Brain microvascular endothelial cell (primary cell): ENCODE measurements at regions not wholly inside any gene's neighbourhood (a gene's known extent, or its start where the extent isn't known, plus 50 kb on each side); places are given as distances from the start of the nearest gene placed in this dataset.
A peak's percentile ranks its signal among the peaks of the same experiment; 100 is the strongest.
"Not testable (repeated sequence)": the region's sequence is repeated elsewhere in the genome, so short reads cannot be mapped to it uniquely, and the experiment has no call there.

ENCODE experiments used
- DNase-seq: peaks from one replicate; pipeline ENCODE4 v3.0.0-alpha.2; 2020
- H3K27ac ChIP-seq: fragments of 250-450 bp; sonication (Bioruptor Pico); 2 replicates; pipeline ENCODE4 v1.5.1; 2020; ENCODE audit warnings: mild to moderate bottlenecking, moderate library complexity
- H3K27me3 ChIP-seq: fragments of 250-450 bp; sonication (Bioruptor Pico); replicated peaks from 2 replicates; pipeline ENCODE4 v1.5.1; 2020; ENCODE audit warnings: mild to moderate bottlenecking
- H3K36me3 ChIP-seq: fragments of 250-450 bp; sonication (Bioruptor Pico); replicated peaks from 2 replicates; pipeline ENCODE4 v1.5.1; 2020; ENCODE audit warnings: mild to moderate bottlenecking
- H3K4me3 ChIP-seq: 2 replicates; pipeline ENCODE4 v1.5.1; 2011; ENCODE audit warnings: low read depth, mild to moderate bottlenecking, control low read depth, low read length, moderate library complexity
- in situ Hi-C: cut with HindIII; loops from 2 replicates; pipeline ENCODE4 v1.10.0; 2017; ENCODE audit warnings: low sequenced_read_pairs, low pct_ligation_motif_present
- TF ChIP-seq, protein P1 (sequence below): IDR thresholded peaks from 2 replicates; pipeline ENCODE4 v1.5.1; 2011; ENCODE audit warnings: low read depth, mild to moderate bottlenecking, moderate library complexity, low read length, control low read depth, inconsistent platforms; ENCODE audit errors: missing control alignments

DNA sequence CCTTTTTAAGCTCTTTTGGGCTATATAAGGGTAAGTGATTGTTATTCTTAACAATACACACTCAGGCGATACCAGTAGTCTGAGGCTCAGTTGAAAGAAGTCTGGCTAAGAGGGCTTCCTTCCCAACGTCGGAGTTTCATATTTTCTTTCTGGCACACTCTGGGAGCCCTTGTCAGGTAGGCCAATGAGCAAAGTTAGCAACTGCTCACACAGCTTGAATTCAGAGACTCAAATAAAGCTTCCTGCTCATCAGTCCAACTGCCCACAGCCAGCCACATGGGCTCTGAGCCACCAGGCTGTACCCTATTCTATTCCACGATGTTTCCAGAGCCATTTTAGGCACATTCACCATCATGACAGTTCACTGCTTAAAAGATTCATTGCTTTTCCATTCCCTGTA lies 155.1 kb upstream of the TBL1XR1 start:
- Histone ChIP-seq H3K4me3 (no peak overlapping the region), H3K27me3 (no peaks in the 10 kb centered on the region), H3K27ac (no peak overlapping the region), H3K36me3 (no peaks in the 10 kb centered on the region)
- no peak for DNase-seq
- in situ Hi-C loops: no loop called here
- TF ChIP-seq, protein P1, sequence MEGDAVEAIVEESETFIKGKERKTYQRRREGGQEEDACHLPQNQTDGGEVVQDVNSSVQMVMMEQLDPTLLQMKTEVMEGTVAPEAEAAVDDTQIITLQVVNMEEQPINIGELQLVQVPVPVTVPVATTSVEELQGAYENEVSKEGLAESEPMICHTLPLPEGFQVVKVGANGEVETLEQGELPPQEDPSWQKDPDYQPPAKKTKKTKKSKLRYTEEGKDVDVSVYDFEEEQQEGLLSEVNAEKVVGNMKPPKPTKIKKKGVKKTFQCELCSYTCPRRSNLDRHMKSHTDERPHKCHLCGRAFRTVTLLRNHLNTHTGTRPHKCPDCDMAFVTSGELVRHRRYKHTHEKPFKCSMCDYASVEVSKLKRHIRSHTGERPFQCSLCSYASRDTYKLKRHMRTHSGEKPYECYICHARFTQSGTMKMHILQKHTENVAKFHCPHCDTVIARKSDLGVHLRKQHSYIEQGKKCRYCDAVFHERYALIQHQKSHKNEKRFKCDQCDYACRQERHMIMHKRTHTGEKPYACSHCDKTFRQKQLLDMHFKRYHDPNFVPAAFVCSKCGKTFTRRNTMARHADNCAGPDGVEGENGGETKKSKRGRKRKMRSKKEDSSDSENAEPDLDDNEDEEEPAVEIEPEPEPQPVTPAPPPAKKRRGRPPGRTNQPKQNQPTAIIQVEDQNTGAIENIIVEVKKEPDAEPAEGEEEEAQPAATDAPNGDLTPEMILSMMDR: no peak

DNA sequence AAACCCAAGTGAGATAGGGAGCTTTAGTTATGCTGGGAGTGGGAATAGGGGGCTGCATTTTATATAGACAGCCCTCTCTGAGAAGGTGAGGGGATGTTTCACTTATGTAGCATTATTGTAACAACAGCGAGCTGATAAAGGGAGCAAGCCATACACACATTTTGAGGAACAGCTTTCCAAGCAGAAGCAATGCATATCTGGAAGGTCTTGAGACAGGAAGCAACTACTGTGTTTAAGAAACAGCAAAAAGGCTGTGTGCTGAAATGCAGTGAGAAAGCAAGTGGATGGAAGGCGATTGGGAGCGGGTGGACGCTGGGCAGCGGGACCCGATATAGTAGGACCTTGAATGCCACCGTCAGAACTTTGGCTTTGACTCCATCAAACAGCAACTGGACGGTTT lies 155.9 kb upstream of the TBL1XR1 start:
- in situ Hi-C loops: no loop called here
- H3K27ac ChIP-seq: no peak overlapping the region
- no peaks in the 10 kb centered on the region for H3K27me3 ChIP-seq

GRCh38 chr3:177353879-177354278 lies 156.6 kb upstream of the TBL1XR1 start:
- H3K27ac ChIP-seq, H3K4me3 ChIP-seq, DNase-seq, in situ Hi-C loops, H3K36me3 ChIP-seq, H3K27me3 ChIP-seq: not testable (repeated sequence)

More for the DNA sequence above, 155.9 kb upstream of the TBL1XR1 start:
- no peak for DNase-seq
- Histone ChIP-seq H3K4me3 (no peak overlapping the region), H3K36me3 (no peaks in the 10 kb centered on the region)
- TF ChIP-seq, protein P1: no peak

DNA sequence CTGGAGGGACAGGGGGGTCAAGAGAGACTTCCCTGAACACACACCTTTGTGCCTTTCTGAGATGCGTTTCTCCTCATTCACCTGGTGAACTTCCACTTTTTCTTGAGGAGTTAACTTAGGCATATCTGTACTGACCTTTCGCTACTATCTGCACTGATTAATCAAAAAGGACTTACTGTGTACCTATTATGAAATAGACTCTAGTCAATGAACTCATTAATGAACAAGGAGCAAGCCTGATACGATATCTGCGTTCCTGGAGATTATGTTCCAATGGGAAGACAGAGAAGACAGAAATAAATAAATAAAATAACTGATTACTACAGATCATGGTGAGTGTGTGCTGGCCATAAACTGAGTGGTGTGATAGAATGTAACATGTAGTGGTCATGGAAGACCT lies 157.2 kb upstream of the TBL1XR1 start:
- DNase-seq: no peak
- in situ Hi-C loops: no loop called here

DNA sequence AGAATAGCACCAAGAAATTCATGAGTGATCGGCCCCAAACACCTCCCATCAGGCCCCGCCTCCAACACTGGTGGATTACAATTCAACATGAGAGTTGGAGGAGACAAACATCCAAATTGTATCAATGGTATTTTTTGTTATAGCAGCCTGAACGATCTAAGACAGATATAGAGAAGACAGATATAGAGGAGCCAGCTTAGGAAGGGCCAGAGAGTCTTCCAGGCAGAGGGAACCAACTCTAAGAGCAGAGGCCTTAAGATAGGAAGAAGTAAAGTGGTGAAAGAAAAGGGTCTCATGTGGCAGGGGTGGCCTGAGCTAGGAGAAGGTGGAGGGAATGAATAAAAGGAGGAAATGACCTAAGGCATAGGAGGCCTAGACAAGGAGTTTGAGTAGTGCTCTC lies 158.8 kb upstream of the TBL1XR1 start:
- TF ChIP-seq, protein P1: no peak
- no peak for DNase-seq
- H3K36me3 ChIP-seq: no peaks in the 10 kb centered on the region
- in situ Hi-C loops: no loop called here
- no peaks in the 10 kb centered on the region for H3K27me3 ChIP-seq
- H3K27ac ChIP-seq: no peak overlapping the region
- no peak overlapping the region for H3K4me3 ChIP-seq

More for the DNA sequence above, 157.2 kb upstream of the TBL1XR1 start:
- H3K27ac ChIP-seq: no peak overlapping the region
- no peaks in the 10 kb centered on the region for H3K27me3 ChIP-seq
- no peak overlapping the region for H3K4me3 ChIP-seq
- H3K36me3 ChIP-seq: no peaks in the 10 kb centered on the region
- TF ChIP-seq, protein P1: no peak

DNA sequence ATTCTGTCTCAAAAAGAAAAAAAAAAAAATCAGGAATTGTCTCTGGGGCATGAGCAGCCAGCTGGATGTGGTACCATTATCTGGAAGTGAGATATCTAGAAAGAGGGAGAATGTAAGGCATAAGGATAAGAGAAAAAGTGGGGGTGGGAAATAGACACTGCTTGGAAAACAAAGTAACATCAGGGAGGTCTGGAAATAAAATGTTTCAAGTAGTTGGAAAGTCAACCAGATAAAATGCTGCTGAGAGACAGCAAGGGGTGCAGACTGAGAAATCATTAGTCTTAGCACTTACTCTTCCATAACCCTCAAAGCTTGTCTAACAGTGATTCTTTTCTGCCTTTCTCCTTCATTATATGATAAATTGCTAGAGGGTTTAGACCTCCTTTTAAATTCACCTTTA lies 159.7 kb upstream of the TBL1XR1 start:
- Histone ChIP-seq H3K27me3 (no peaks in the 10 kb centered on the region), H3K36me3 (no peaks in the 10 kb centered on the region), H3K27ac (peak overlapping the region; percentile 93), H3K4me3 (no peak overlapping the region)
- in situ Hi-C loops: no loop called here
- TF ChIP-seq, protein P1: no peak
- DNase-seq: no peak
